Activated CD4-positive, alpha-beta memory T cell treated with anti-CD3 and anti-CD28 coated beads, Interleukin-2, amount 10 ng/mL, durations not matched to agents 7 days and 5 days (primary cell): ENCODE measurements at regions not wholly inside any gene's neighbourhood (a gene's known extent, or its start where the extent isn't known, plus 50 kb on each side); places are given as distances from the start of the nearest gene placed in this dataset.

Experiments
- CTCF ChIA-PET: fragments of 350-600 bp; sonication (Branson Sonifier 250); formaldehyde crosslinking; loops from one replicate; lab custom pipeline; 2021; ENCODE audit warnings: antibody characterized with exemption, inconsistent platforms; lab: Charles Lee
- POLR2A ChIA-PET: fragments of 350-600 bp; sonication (Branson Sonifier 250); formaldehyde crosslinking; loops from one replicate; lab custom pipeline; 2021; ENCODE audit warnings: antibody characterized with exemption; lab: Charles Lee
- DNase-seq: peaks from one replicate; pipeline ENCODE4 v3.0.0-alpha.2; 2020
- H3K27ac Mint-ChIP-seq: one replicate; pipeline ENCODE4 v1.8.0; 2021; ENCODE audit warnings: mild to moderate bottlenecking, mixed read lengths
- H3K27me3 Mint-ChIP-seq: one replicate; pipeline ENCODE4 v1.8.0; 2021; ENCODE audit warnings: mixed read lengths
- H3K36me3 Mint-ChIP-seq: one replicate; pipeline ENCODE4 v1.8.0; 2021; ENCODE audit warnings: low read depth, mixed read lengths
- H3K4me1 Mint-ChIP-seq: one replicate; pipeline ENCODE4 v1.8.0; 2021; ENCODE audit warnings: mixed read lengths
- H3K4me3 Mint-ChIP-seq: one replicate; pipeline ENCODE4 v1.8.0; 2021; ENCODE audit warnings: mild to moderate bottlenecking, mixed read lengths
- H3K9me3 Mint-ChIP-seq: one replicate; pipeline ENCODE4 v1.8.0; 2021; ENCODE audit warnings: mixed read lengths

DNA sequence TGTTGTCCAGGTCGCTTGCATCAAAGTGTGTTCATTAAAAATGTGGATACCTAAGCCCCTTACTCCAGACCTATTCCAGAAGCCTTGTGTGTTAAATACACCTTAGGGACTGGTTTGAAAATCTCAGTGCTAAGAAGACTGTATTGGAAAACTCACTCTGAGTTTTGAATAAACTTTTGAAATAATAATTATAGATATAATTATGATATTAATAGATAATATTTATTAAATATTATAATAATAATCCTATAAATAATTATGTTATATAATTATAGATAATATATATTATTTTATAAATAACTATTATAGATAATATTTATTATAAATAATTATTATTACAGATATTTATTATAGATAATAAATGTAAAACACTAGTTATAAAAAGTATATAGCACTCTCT, 165.3 kb downstream of the ARRDC3 start:
- ChIA-PET CTCF (interaction anchor here (1.8 to 11.1 kb wide), 3 partner anchors 168 to 285 kb away, joined by 7 to 243 read pairs (median 55); partner anchors contain the start of gene ARRDC3), POLR2A (interaction anchor here (0.9 to 4.3 kb wide), 3 partner anchors 163 to 201 kb away, joined by 3 to 58 read pairs (median 20); partner anchors contain the start of gene ARRDC3)
- H3K36me3 Mint-ChIP-seq, result no peaks in the 10 kb centered on the region
- H3K27me3 Mint-ChIP-seq, result peaks cover 7% of the 10 kb centered on the region
- no peak overlapping the region for H3K27ac Mint-ChIP-seq
- H3K4me1 Mint-ChIP-seq, result peaks cover 3% of the 10 kb centered on the region
- H3K9me3 Mint-ChIP-seq, result no peaks in the 10 kb centered on the region
- H3K4me3 Mint-ChIP-seq, result no peak overlapping the region
- DNase-seq, result no peak

DNA sequence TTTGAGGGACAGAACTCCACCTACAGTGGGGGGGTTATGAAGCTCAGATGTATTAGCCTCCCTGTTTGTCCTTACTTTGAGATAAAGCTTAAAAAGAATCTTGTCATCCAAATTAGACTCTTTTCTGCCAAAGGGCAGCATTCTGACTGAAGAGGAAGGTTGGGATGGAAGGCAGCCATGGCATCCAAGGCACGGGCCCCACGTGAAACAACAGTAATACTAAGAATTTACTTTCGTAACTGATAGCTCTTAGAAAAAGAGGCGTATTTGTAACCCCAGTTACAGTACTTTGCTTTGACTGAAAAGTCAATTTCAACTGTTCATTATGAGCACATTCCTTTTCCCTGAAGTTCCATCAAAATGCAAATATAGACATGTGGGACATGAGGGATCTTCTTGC, 168.5 kb downstream of the ARRDC3 start:
- H3K9me3 Mint-ChIP-seq, result no peaks in the 10 kb centered on the region
- peaks cover 7% of the 10 kb centered on the region for H3K27me3 Mint-ChIP-seq
- ChIA-PET CTCF (interaction anchor here (11.1 kb wide), 1 partner anchor 171 kb away, joined by 243 read pairs; the partner anchor contains the start of gene ARRDC3), POLR2A (interaction anchor here (1.1 to 1.4 kb wide), 2 partner anchors 165 to 169 kb away, joined by 3 read pairs; partner anchors contain the start of gene ARRDC3)
- DNase-seq, result no peak
- H3K27ac Mint-ChIP-seq, result no peak overlapping the region
- H3K4me3 Mint-ChIP-seq, result no peak overlapping the region
- H3K36me3 Mint-ChIP-seq, result no peaks in the 10 kb centered on the region
- H3K4me1 Mint-ChIP-seq, result no peaks in the 10 kb centered on the region
